ENCODE measurements at regions not wholly inside any gene's neighbourhood (a gene's known extent, or its start where the extent isn't known, plus 50 kb on each side); places are given as distances from the start of the nearest gene placed in this dataset.

GRCh38 chr7:22676385-22676784 is 50.6 kb upstream of the IL6 start:
- Histone ChIP-seq H3K27me3 (no peaks in the 10 kb centered on the region), H3K9me3 (no peaks in the 10 kb centered on the region), H3K4me1 (peaks cover 0 to 38% (median 0%) of the 10 kb centered on the region in 12 donors), H3K36me3 (no peaks in the 10 kb centered on the region), H3K4me3 (no peak overlapping the region), H3K27ac (no peak overlapping the region)
- DNase-seq = no peak
- 93 to 98% (median 94%) methylated on average over 2 of the region's 2 CpGs for WGBS, 4 donors
- no peak for ATAC-seq
- TF ChIP-seq POLR2A (IDR thresholded peaks at IDR 0.05) = no peak
- intact Hi-C loops (cut with DNase I) = no loop called here

GRCh38 chr7:22675917-22676343 is 51.1 kb upstream of the IL6 start:
- 82 to 91% (median 89%) methylated on average over 2 of the region's 2 CpGs for WGBS, 4 donors
- DNase-seq = no peak
- no peaks in the 10 kb centered on the region for H3K27me3 ChIP-seq
- H3K4me1 ChIP-seq = peaks cover 0 to 38% (median 0%) of the 10 kb centered on the region in 12 donors
- H3K4me3 ChIP-seq = no peak overlapping the region
- no peaks in the 10 kb centered on the region for H3K36me3 ChIP-seq
- TF ChIP-seq CTCF (IDR thresholded peaks at IDR 0.05) (no peak), POLR2A (IDR thresholded peaks at IDR 0.05) (no peak)
- ATAC-seq = no peak
- no peaks in the 10 kb centered on the region for H3K9me3 ChIP-seq
- no peak overlapping the region for H3K27ac ChIP-seq
- intact Hi-C loops (cut with DNase I) = no loop called here

- peak in 1 of 4 donors; percentile 65 for ATAC-seq
- WGBS, 4 donors = 68 to 79% (median 75%) methylated on average over 5 of the region's 5 CpGs
- no peak overlapping the region for H3K4me3 ChIP-seq
- H3K27me3 ChIP-seq = no peaks in the 10 kb centered on the region
- TF ChIP-seq POLR2A (IDR thresholded peaks at IDR 0.05) (no peak), CTCF (IDR thresholded peaks at IDR 0.05) (no peak)
- intact Hi-C loops (cut with DNase I) = no loop called here
- no peak for DNase-seq
- no peaks in the 10 kb centered on the region for H3K36me3 ChIP-seq
- no peaks in the 10 kb centered on the region for H3K9me3 ChIP-seq
- H3K4me1 ChIP-seq = peaks cover 0 to 38% (median 0%) of the 10 kb centered on the region in 12 donors
- H3K27ac ChIP-seq = no peak overlapping the region
Observed at GRCh38 chr7:22675421-22675820, 51.6 kb upstream of the IL6 start.

GRCh38 chr7:22672846-22673680 is 53.9 kb upstream of the IL6 start:
- WGBS, 4 donors = 59 to 82% (median 75%) methylated on average over 6 of the region's 6 CpGs
- TF ChIP-seq CTCF (IDR thresholded peaks at IDR 0.05) (no peak), POLR2A (IDR thresholded peaks at IDR 0.05) (no peak)
- no peak overlapping the region for H3K4me3 ChIP-seq
- H3K4me1 ChIP-seq = peaks cover 0 to 31% (median 0%) of the 10 kb centered on the region in 12 donors
- H3K27ac ChIP-seq = no peak overlapping the region
- ATAC-seq (no peak), DNase-seq (no peak)
- no peaks in the 10 kb centered on the region for H3K9me3 ChIP-seq
- H3K27me3 ChIP-seq = no peaks in the 10 kb centered on the region
- H3K36me3 ChIP-seq = no peaks in the 10 kb centered on the region
- intact Hi-C loops (cut with DNase I) = no loop called here
